ENCODE measurements at regions not wholly inside any gene's neighbourhood (a gene's known extent, or its start where the extent isn't known, plus 50 kb on each side); places are given as distances from the start of the nearest gene placed in this dataset.
A peak's percentile ranks its signal among the peaks of the same experiment; 100 is the strongest.

- no peak for ATAC-seq
Measured at GRCh38 chr5:60178101-60178500, 284.6 kb upstream of the PDE4D start.

- no peak for ATAC-seq
Measured at GRCh38 chr5:60177596-60177995, 284.1 kb upstream of the PDE4D start.

GRCh38 chr5:60173667-60174066, 280.1 kb upstream of the PDE4D start:
- no peak for ATAC-seq

- no peak for ATAC-seq
Measured at GRCh38 chr5:60163762-60164161, 270.2 kb upstream of the PDE4D start.

- no peak for ATAC-seq
Measured at GRCh38 chr5:60162441-60162840, 268.9 kb upstream of the PDE4D start.

GRCh38 chr5:60161340-60161934, 267.9 kb upstream of the PDE4D start:
- no peak for ATAC-seq

- no peak for ATAC-seq
Measured at GRCh38 chr5:60149081-60149480, 255.6 kb upstream of the PDE4D start.

GRCh38 chr5:60148366-60148765, 254.8 kb upstream of the PDE4D start:
- no peak for ATAC-seq

GRCh38 chr5:60147791-60148190, 254.3 kb upstream of the PDE4D start:
- no peak for ATAC-seq

GRCh38 chr5:60143942-60144549, 250.5 kb upstream of the PDE4D start:
- no peak for ATAC-seq

- no peak for ATAC-seq
Measured at GRCh38 chr5:60141119-60141518, 247.6 kb upstream of the PDE4D start.

- no peak for ATAC-seq
Measured at GRCh38 chr5:60136841-60137240, 243.3 kb upstream of the PDE4D start.

- ATAC-seq: no peak
Measured at GRCh38 chr5:60131504-60131903, 238.0 kb upstream of the PDE4D start.

GRCh38 chr5:60125636-60126035, 232.1 kb upstream of the PDE4D start:
- no peak for ATAC-seq

GRCh38 chr5:60102961-60103693, 209.6 kb upstream of the PDE4D start:
- ATAC-seq: no peak

- no peak for ATAC-seq
Measured at GRCh38 chr5:60101573-60101972, 208.0 kb upstream of the PDE4D start.

- ATAC-seq: peak; percentile 54
Measured at GRCh38 chr5:60092671-60093422, 199.3 kb upstream of the PDE4D start.

- ATAC-seq: no peak
Measured at GRCh38 chr5:60086583-60086982, 193.1 kb upstream of the PDE4D start.

GRCh38 chr5:60084226-60084625, 190.7 kb upstream of the PDE4D start:
- ATAC-seq: no peak

GRCh38 chr5:60077292-60077691, 183.8 kb upstream of the PDE4D start:
- no peak for ATAC-seq

GRCh38 chr5:60076746-60077145, 183.2 kb upstream of the PDE4D start:
- no peak for ATAC-seq

GRCh38 chr5:60066502-60066901, 173.0 kb upstream of the PDE4D start:
- ATAC-seq: no peak

- no peak for ATAC-seq
Measured at GRCh38 chr5:60060389-60060788, 166.9 kb upstream of the PDE4D start.
